Testis (tissue), 2 donors: ENCODE measurements at regions not wholly inside any gene's neighbourhood (a gene's known extent, or its start where the extent isn't known, plus 50 kb on each side); places are given as distances from the start of the nearest gene placed in this dataset.

Experiments used
- DNase-seq: peaks from one replicate; pipeline ENCODE4 v3.0.0-alpha.2; 2019
- H3K27ac ChIP-seq, 2 donors: fragments of 200-600 bp; sonication (generic); one replicate each; pipeline ENCODE4 v1.5.1; 2019
- H3K27me3 ChIP-seq: fragments of 200-600 bp; sonication (generic); one replicate; pipeline ENCODE4 v1.5.1; 2019
- H3K36me3 ChIP-seq: fragments of 200-600 bp; sonication (generic); one replicate; pipeline ENCODE4 v1.5.1; 2017; ENCODE audit warnings: low read depth; ENCODE audit errors: missing control alignments
- H3K4me1 ChIP-seq: fragments of 200-600 bp; sonication (generic); one replicate; pipeline ENCODE4 v1.5.1; 2019
- H3K4me3 ChIP-seq, 2 donors: fragments of 200-600 bp; sonication (generic); one replicate each; pipeline ENCODE4 v1.5.1; 2017 to 2019
- H3K9me3 ChIP-seq: fragments of 200-600 bp; sonication (generic); one replicate; pipeline ENCODE4 v1.5.1; 2017
- POLR2A ChIP-seq: fragments of 450-650 bp; IDR thresholded peaks from one replicate; pipeline ENCODE4 v1.6.1; 2017; ENCODE audit warnings: antibody characterized with exemption, mild to moderate bottlenecking, moderate library complexity
- WGBS, 2 donors: methylation state at CpG; one replicate each; pipeline ENCODE4 v1.1.5; 2018; 5-methylcytosine and 5-hydroxymethylcytosine counted together
- intact Hi-C: fragments of 100-400 bp; cut with DNase I; formaldehyde crosslinking; loops from one replicate; pipeline ENCODE4 v1.15.1; 2023; ENCODE audit warnings: low total_unique reads
- TF ChIP-seq, protein P1 (sequence below), 3 experiments: fragments of 450-650 bp in 2 of 3; fragments of 200-600 bp in 1 of 3; sonication (generic) in 1 of 3; IDR thresholded peaks; one replicate each; pipeline ENCODE4 v1.5.1; 2016 to 2019; ENCODE audit warnings: antibody characterized with exemption in 3 of 3, mild to moderate bottlenecking in 2 of 3, moderate library complexity in 1 of 3

DNA sequence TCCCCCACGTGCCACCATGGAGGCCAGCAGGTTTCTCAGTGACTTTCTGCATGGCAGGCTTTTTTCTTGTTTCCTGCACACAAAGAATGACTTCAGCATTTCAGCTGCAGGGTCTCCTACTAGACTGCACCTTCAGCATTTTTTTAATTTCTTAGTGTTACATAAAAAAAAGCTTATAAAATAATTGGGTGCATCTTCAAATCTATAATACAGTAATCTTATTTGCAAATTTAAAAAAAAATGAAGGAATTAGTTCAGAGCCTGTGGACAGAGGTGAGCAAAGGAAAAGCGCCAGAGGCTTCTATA is 57.6 kb downstream of the FAM50B start:
- TF ChIP-seq, protein P1, sequence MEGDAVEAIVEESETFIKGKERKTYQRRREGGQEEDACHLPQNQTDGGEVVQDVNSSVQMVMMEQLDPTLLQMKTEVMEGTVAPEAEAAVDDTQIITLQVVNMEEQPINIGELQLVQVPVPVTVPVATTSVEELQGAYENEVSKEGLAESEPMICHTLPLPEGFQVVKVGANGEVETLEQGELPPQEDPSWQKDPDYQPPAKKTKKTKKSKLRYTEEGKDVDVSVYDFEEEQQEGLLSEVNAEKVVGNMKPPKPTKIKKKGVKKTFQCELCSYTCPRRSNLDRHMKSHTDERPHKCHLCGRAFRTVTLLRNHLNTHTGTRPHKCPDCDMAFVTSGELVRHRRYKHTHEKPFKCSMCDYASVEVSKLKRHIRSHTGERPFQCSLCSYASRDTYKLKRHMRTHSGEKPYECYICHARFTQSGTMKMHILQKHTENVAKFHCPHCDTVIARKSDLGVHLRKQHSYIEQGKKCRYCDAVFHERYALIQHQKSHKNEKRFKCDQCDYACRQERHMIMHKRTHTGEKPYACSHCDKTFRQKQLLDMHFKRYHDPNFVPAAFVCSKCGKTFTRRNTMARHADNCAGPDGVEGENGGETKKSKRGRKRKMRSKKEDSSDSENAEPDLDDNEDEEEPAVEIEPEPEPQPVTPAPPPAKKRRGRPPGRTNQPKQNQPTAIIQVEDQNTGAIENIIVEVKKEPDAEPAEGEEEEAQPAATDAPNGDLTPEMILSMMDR (IDR thresholded peaks at IDR 0.05): no peak
- TF ChIP-seq POLR2A: no peak
- no peaks in the 10 kb centered on the region for H3K36me3 ChIP-seq
- no peak overlapping the region for H3K27ac ChIP-seq
- DNase-seq: no peak
- H3K4me1 ChIP-seq: peaks cover 16% of the 10 kb centered on the region
- H3K27me3 ChIP-seq: no peaks in the 10 kb centered on the region
- 60 to 78% methylated on average over 2 of the region's 2 CpGs for WGBS, 2 donors
- no peak overlapping the region for H3K4me3 ChIP-seq
- H3K9me3 ChIP-seq: no peaks in the 10 kb centered on the region
- intact Hi-C loops: no loop called here

GRCh38 chr6:3908223-3908622 is 59.0 kb downstream of the FAM50B start:
- TF ChIP-seq, protein P1 (IDR thresholded peaks at IDR 0.05): no peak
- no peak for TF ChIP-seq POLR2A
- WGBS, 2 donors: 96 to 97% methylated on average over 10 of the region's 10 CpGs
- Histone ChIP-seq H3K9me3 (no peaks in the 10 kb centered on the region), H3K27me3 (no peaks in the 10 kb centered on the region), H3K4me3 (no peak overlapping the region), H3K36me3 (no peaks in the 10 kb centered on the region), H3K4me1 (peaks cover 29% of the 10 kb centered on the region), H3K27ac (no peak overlapping the region)
- DNase-seq: no peak
- intact Hi-C loops: no loop called here

- Histone ChIP-seq H3K4me3 (no peak overlapping the region), H3K27me3 (no peaks in the 10 kb centered on the region), H3K4me1 (peaks cover 31% of the 10 kb centered on the region), H3K9me3 (no peaks in the 10 kb centered on the region), H3K36me3 (no peaks in the 10 kb centered on the region), H3K27ac (no peak overlapping the region)
- DNase-seq: no peak
- TF ChIP-seq POLR2A: no peak
- TF ChIP-seq, protein P1 (IDR thresholded peaks at IDR 0.05): no peak
- intact Hi-C loops: no loop called here
- 95 to 97% methylated on average over 5 to 6 of the region's 6 CpGs for WGBS, 2 donors
These were observed 59.8 kb downstream of the FAM50B start for GRCh38 chr6:3908961-3909360.

DNA sequence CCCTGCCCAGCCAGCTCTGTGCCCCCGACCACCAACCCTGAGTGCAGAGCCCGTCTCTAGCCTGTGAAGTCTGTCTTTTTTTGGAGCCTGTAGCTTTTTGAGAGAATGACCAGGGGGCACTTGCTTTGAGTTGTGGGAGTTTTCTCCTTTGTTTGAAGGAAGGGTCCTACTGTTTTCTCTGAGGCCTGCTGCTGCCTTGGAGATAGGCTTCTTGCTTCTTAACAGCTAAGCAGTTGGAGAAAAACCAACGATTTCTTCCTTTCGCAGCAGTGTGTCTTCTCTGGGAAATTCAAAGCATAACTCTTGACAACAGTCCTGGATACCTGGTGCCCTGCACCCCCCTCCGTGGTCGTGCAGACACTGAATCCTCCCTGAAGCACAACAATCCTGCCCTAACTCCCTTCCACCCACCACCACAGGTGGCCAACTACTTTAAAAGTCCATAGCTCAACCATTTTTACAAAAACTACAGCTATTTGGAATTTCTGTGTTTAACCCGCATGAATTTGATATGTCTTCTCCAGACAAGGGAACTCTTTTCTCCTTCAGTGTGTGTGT is 61.0 kb downstream of the FAM50B start:
- H3K27me3 ChIP-seq: no peaks in the 10 kb centered on the region
- H3K4me1 ChIP-seq: peaks cover 31% of the 10 kb centered on the region
- no peak overlapping the region for H3K27ac ChIP-seq
- TF ChIP-seq, protein P1 (IDR thresholded peaks at IDR 0.05): no peak
- no peak for TF ChIP-seq POLR2A
- DNase-seq: no peak
- intact Hi-C loops: no loop called here
- 88 to 93% methylated on average over 7 of the region's 7 CpGs for WGBS, 2 donors
- H3K9me3 ChIP-seq: no peaks in the 10 kb centered on the region
- no peak overlapping the region for H3K4me3 ChIP-seq
- H3K36me3 ChIP-seq: no peaks in the 10 kb centered on the region

GRCh38 chr6:3911130-3911529 is 62.0 kb downstream of the FAM50B start:
- no peaks in the 10 kb centered on the region for H3K9me3 ChIP-seq
- WGBS, 2 donors: 79 to 88% methylated on average over 2 of the region's 2 CpGs
- no peak for DNase-seq
- no peaks in the 10 kb centered on the region for H3K27me3 ChIP-seq
- no peak overlapping the region for H3K27ac ChIP-seq
- no peak overlapping the region for H3K4me3 ChIP-seq
- intact Hi-C loops: no loop called here
- H3K36me3 ChIP-seq: no peaks in the 10 kb centered on the region
- TF ChIP-seq POLR2A: no peak
- TF ChIP-seq, protein P1 (IDR thresholded peaks at IDR 0.05): no peak
- H3K4me1 ChIP-seq: peaks cover 30% of the 10 kb centered on the region
